NCI-H748 (cell line): ENCODE measurements at regions not wholly inside any gene's neighbourhood (a gene's known extent, or its start where the extent isn't known, plus 50 kb on each side); places are given as distances from the start of the nearest gene placed in this dataset.

Experiments
- DNase-seq: peaks from one replicate; lab custom pipeline; 2025; ENCODE audit not compliant: unreplicated experiment; lab: John Stamatoyannopoulos, UW

DNA sequence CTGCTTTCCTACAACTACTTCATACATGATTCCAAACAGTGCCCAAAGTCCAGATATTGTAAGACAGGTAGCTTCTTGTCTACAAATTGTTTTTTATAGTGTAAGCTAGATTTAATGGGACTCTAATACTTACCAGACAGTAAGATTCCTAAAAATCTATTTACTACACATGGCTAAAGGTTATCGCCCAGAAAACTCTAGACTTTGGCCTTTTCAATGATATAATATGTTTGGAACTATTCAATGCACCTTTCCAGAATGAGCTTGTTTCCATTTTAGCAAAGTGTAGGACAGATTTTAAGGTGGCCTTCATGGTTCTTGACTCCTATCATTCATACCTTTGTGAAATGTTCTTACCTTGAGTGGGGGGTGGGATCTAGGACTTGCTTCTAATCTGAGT is 951.0 kb downstream of the SORCS1 start:
- no peak for DNase-seq

DNA sequence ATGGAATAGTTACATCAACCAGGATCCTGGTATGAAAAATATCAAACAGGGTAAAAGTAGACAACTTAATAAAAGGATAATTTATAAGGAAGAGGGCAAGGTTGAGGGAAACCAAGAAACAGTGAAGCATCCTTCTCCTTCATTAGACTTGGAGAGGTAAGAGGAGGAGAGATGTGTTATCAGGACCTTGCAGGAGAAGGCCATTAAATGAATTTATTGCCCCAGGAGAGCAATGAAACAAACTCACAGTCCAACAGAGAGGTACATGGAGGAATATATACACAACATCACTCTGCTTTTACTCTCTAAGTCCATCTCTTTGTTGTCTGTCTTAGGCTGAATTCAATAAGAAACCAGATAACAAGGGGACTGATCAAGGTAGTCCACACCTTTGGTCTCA is 966.2 kb downstream of the SORCS1 start:
- no peak for DNase-seq

DNA sequence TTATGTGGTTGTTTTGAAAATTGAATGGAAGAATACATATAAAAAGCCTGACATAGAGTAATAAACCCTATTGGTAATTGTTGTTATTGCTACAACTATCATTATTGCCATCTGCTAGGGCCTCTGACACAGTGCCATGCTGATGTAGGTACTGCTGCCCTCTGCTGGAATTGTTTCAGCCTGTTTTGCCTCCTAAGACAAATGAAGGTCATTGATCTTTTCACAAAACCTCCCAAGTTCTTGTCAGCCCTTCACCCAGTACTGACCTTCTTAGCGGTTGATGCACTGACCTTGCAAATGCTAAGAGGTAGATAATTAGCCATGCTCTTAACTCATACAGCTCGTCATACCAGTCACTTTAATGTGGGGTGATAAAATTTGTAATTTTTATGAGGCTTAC is 975.2 kb downstream of the SORCS1 start:
- DNase-seq: peak; percentile 65

DNA sequence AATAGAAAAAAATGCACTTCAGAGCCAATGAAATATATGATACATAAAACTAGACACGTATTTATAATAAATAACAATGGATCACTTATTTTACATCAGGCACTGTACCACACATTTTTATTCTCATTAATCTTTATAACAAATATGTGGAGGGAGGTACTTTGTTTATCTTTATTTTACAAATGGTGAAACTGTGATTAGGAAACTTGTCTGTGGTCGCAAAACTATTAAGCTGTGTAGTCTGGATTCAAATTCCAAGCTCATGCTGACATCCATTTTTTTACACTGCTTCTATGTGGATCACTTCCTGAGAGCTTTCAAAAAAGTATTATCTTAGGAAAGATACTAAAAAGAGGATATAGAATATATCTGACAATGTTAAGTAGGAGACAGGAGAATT is 978.6 kb downstream of the SORCS1 start:
- DNase-seq: no peak

DNA sequence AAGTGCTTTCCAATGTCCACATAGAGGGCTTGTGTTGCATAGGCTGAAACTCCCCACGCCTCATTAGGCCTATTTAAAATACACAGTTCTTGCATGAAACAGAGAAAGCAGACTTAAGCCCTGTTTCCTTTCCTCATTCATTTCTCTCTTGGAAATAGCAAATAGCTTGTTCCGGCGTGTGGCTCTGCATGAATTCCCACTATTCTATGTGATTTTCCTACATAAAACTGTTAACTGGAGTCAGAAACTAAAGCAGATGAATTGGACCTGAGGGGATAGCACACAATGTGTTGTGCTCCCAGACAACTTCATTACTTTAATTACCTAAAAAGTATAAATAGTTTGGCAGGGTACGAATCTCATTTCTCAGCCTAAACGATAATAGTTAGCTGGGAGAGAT is 981.5 kb downstream of the SORCS1 start:
- DNase-seq: no peak

DNA sequence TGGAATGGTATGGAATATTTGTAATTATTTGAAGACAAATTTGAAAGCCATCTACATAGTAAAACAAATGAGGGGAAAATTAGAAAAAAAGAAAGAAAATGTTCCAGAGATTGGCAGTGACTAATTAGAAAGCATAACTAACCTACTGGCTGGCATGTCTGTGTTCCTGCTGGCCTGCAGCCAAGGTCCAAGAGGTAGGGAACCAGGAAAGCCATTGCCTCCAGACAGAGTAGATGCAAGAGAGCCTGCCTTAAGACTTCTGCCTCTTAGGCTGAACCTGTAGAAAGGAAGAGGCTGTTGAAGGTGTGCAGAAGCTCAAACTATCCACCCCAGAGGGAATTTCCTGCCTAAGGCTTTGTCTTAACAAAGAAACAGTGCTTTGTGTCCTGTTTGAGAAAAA is 982.0 kb downstream of the SORCS1 start:
- DNase-seq: peak; percentile 43

DNA sequence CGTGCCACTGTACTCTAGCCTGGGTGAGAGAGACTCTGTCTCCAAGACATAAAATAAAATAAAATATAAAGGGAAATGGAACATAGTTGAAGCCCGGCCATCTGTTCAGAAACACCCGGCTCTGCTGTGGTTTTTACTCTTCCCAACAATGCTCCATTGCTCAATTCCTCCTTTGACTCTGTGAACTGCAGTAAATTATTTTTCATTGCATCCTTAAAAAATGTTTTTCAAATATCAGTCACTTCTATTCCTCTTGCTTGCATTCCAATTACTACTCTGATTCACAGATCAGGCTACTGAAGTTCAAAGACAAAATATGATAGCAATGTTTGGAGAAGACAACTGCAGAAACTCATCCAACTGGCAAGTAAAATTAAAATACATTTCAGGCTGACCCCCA is 983.0 kb downstream of the SORCS1 start:
- no peak for DNase-seq

DNA sequence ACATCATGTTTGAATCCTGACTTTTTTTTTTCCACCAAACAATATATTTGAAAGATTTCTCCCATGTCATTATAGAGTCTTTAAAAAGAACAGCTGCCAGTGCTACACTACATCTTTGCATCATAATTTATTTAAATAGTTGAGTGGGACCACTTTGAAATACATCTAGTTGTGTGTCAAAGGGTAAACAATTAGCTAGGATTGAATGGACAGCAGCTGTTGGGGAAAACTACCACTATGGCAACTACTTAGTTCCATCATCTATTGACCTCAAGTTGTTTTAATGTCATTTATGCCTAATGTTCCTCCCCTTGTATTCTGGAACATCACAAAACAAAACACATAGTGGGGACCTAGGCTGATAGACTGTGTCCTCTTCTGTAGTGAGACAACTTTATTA is 985.1 kb downstream of the SORCS1 start:
- DNase-seq: peak; percentile 77

DNA sequence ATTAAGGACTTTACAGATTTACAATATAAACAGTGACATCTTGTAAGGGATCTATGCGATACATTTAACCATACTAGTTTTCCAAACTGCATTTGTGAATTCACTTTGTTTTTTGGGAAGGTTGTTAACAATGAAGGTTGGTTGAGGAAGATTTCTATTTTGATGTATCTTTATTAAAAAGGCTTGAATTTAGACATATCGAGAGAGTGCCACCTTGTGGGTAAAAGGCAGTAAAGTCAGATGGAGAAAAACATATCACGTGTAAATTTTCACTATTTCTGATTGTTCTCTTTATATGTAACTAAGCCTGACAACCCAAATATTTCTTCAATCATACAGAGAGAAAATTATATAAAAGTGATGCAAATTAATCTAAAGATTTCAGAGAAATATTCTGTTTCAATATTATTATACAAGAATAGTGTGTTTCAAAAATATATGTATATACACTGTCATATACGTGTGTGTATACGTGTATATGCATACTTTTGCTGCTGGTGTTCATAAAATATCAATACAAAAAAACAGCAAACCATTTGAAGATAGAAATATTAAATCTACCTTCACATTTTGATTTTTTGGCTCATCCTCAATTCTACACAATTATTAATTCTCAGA is 988.6 kb downstream of the SORCS1 start:
- peak; percentile 40 for DNase-seq

DNA sequence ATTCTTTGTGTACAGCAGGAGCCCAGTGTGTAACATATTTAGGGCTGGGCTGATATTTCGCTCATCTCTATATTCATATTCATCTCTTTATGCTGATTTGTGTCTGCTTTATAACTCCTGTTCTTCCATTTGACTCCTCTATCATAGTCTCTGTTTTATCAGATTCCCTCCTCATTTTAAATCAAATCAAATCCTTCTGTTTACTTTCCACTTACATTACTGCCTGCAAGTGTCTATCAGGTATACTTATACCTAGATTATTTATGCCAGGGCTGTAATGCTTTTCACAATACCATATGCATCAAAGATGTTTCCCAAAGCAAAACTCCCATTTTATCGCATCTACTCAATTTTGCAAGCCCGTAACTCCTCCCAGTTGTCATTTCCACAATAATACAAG is 990.7 kb downstream of the SORCS1 start:
- no peak for DNase-seq

DNA sequence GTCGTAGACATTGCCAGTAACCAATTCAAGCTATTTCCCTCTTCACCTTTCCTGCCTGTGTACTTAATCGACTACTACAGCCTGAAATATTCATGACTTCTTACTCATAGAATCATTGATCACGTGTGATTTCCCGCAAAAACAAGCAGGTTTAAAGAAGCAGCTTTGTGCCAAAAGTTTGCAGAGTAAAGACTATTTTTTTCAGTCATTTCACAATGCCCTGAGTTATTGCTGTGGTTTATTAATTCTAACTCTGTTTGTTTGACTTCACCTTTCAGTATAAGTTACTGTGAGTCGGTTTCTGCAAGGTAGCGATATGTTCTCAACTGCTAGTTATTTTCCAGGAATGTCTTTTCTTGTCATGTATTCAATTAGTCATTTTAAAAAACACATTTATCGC is 995.3 kb downstream of the SORCS1 start:
- no peak for DNase-seq

DNA sequence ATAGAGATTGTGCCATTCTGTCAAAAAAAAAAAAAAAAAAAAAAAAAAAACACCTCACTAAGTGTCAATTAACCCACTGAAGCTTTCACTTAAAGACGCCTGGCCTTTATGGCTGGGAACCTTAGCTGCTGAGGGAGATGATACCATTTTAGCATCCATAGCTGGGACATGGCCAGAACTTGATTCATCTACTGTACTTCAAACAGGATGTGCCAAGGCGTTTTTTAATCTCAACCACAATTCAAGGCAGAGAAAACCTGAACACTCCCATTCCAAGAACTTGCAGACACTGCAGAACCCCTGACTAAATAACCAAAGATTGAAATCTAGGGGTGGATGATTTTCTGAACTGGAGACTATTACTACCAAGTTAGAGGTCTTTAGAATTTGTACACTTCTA is 996.6 kb downstream of the SORCS1 start:
- no peak for DNase-seq

DNA sequence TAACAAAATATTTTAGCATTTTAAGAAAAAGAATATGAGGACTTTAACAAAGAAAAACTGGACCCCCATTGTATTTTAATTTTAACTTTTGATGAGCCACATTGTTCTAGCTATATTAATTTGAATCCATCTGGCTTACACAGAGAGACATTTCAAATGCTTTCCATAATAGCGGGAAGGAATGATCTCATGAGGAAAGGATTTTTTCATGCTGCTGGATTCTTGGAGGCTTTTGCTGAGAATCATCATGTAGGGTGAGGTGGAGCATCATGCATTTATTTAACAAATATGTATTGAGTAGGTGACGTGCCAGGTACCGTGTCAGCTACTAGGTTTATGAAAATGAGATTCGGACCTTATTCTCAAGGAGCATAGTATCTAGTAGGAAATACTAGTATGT is 1006.3 kb downstream of the SORCS1 start:
- no peak for DNase-seq

DNA sequence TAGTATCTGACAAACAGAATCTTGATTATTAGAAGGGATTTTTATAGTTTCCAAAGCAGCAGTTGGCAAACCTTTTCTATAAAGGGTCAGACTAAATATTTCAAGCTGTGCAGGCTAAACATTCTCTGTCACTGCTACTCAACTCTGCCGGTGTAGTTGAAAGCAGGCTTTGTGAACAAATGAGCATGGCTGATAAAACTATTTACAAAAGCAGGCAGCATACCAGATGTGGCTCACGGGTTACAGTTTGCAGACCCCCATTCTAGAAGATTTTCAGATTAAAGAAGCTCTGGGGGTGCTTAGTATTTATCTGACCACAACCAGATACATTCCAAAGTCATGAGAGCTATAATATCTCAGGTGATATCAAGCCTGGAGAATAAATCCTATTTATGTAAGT is 1017.5 kb downstream of the SORCS1 start:
- peak; percentile 63 for DNase-seq

DNA sequence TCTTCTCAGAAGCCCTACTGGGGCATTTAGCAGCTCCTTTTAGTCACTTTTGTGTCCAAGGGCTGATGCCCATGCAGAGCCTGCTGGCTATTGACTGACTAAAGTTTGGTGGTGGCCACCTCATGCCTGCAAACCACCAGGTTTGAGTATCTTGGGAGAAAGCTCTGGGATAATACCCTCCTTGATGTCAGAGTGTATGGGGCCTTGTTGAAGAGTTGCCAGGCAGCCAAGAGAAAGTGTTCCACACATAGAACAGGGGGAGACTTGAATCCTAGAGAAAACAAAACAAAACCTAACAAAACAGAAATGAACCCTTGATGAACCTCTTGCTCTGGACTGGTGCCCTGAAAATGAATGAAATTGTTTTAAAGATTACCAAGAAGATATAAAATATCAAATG is 1024.6 kb downstream of the SORCS1 start:
- DNase-seq: no peak

DNA sequence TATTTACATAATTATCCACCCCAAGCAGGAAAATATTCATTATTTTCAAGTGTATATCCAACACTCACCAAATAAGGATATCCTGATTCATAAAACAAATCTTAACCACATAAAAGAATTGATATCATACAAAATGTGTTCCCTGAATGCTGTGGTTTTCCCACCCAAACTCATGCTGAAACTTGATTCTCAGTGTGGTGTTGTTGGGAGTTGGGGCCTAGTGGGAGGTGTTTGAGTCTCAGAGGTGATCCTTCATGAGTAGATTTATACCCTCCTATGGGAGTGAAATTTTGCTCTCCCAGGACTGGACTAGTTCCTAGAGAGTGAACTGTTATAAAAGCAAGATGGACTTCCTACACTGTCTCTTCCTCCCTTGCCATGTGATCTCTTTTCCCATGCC is 1028.3 kb downstream of the SORCS1 start:
- DNase-seq: no peak

DNA sequence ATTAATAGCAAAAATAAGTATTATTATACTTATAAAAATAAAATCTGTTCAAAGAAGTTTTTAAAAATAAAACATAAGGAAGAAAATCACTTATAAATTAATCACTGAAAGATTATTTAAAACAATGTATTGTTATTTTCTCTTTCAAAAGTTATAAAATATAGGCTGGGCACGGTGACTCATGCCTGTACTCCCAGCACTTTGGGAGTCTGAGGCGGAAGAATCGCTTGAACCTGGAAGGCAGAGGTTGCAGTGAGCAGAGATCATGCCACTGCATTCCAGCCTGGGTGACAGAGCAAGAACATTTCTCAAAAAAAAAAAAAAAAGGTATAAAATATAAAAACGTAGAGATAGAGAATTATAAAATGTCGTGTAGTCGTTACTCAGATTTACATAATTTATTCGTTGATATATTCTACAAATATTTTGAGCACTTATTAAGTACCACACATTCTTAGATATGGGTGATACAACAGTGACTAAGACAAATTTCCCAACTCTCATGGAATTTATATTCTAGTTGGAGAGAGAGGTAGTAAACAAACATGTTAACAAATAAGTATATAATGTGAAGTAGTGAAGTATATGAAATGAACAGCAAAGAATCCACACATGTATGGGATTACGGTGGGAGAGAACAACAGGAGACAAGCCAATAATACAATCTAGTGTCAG is 1030.0 kb downstream of the SORCS1 start:
- no peak for DNase-seq

DNA sequence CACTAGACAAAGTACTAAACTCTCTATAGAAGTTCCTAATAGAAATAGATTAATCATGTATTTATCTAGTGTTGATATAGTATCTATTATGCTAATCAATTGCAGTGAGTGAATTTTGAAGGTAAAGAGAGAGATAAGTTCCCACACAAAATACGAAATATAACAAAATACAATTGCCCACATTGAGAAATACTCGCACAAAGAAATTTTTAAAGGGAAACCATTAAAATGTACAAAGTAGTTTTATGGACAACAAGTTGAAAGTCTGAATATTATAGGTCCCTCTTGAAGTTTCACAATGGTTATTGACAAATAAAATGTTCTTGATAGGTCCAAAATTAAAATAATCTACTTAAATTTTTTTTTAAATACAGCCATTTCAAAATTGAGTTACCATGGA is 1031.1 kb downstream of the SORCS1 start:
- no peak for DNase-seq

DNA sequence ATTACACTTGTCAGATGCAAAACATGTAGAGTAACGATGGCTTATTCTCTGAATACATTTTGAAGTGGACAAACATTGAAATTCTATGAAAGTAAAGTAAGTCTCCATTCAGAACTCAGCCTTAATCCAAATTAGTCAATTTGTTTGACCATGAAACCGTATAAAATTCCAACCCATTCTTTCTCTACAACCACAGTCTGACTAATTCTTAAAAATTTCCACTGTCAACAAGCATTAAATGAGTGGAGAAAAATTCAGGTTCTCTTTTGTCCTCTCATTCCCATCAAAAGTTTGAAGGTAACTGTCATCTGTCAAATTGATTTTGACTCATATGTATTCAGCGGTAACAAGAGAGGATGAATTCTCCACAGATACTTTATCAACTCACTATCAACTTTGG is 1031.5 kb downstream of the SORCS1 start:
- DNase-seq: no peak

DNA sequence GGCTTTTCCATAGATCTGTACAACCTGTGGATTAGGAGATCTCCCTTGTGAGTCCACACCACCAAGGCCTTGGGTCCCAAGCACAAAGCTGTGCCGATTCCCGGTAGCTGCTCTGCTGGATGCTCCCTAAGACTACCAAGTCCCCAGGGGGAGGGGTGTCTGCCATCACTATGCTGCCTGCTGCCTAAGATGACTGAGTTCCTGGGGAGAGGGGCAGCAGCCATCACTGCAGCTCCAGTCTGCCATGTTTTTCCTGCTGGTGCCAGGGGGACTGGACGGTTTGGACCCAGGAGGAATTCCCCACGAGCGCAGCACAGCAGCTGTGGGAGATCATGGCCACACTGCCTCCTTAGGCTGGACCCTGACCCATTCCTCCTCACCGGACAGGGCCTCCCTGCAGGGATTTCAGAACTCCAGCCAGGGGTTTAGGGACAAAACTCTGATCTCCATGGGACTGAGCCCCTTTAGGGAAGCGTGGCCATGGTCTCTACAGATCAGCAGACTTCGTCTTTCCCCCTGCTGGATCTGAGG is 1049.8 kb downstream of the SORCS1 start:
- no peak for DNase-seq

DNA sequence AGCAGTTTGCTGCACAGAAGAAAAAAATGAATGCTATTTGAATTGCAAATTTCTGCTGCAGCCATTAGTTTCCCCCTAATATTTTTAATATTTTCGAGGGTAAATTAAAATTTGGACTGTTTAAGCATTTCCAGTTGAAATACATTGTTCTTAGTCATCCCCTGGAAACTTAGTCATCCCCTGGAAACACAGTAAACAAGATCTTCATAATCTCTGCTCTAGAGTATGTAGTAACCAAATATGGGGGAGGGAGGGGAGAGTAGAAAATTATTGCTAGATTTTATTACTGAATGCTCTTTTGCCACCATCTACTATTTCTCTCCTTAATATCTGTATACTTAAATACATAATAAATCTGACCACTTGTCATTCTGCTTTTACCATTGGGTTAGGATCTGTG is 1053.3 kb downstream of the SORCS1 start:
- DNase-seq: no peak

DNA sequence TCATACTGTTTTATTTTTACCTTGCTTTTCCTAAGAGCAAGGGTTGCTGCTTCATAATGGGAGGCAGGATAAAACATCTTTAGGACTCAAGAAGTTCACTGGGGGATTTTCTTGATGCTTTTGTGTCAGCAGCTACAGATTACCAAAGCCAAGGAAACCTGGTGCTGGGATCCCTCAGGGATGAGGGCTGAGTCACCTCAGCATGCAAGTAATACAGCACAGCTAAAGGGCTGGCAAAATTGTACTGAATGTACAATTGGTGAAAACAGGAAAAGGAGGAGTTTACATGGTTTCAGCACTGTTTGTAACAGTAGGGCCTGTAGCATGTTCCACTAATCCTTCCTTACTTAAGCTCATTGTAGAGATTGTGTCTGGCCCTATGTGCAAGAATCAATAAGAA is 1056.8 kb downstream of the SORCS1 start:
- no peak for DNase-seq

DNA sequence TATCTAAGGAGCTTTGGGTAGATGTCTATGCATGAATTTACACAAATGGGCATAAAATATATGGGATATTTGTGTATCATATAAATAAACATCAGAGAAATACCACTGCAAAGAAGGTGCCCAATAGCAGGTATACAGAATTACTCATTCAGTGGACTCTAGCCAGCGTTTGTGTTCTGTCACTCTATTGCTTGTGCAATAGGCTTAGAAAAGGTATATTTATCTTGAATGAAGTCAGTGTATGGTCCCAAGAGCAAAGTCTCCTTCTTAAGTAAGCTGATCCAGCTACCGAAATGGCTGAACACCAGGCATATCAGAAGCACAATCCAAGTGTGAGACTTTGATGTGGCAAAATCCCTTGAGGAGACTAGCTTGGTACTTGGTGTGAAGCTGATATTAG is 1058.4 kb downstream of the SORCS1 start:
- DNase-seq: no peak
